ENCODE measurements at regions not wholly inside any gene's neighbourhood (a gene's known extent, or its start where the extent isn't known, plus 50 kb on each side); places are given as distances from the start of the nearest gene placed in this dataset.

GRCh38 chr7:156222611-156223010 lies 410.3 kb upstream of the SHH start:
- DNase-seq (ENCODE audit: insufficient read length) (no peak), FAIRE-seq (no peak)
- TF ChIP-seq POLR2AphosphoS5 (IDR thresholded peaks at IDR 0.05; ENCODE audit: low read depth, low read length) = no peak
- TF ChIP-seq TAF1 (IDR thresholded peaks at IDR 0.05; ENCODE audit: borderline replicate concordance, low read depth, low read length) = no peak
- TF ChIP-seq POLR2A (IDR thresholded peaks at IDR 0.05; ENCODE audit: low read depth, low read length) = no peak

GRCh38 chr7:156222151-156222550 lies 409.9 kb upstream of the SHH start:
- TF ChIP-seq TAF1 (IDR thresholded peaks at IDR 0.05; ENCODE audit: borderline replicate concordance, low read depth, low read length) = no peak
- no peak for TF ChIP-seq POLR2A (IDR thresholded peaks at IDR 0.05; ENCODE audit: low read depth, low read length)
- DNase-seq (ENCODE audit: insufficient read length) (no peak), FAIRE-seq (no peak)

GRCh38 chr7:156220701-156221100 lies 408.4 kb upstream of the SHH start:
- DNase-seq (ENCODE audit: insufficient read length) (no peak), FAIRE-seq (no peak)
- TF ChIP-seq TAF1 (IDR thresholded peaks at IDR 0.05; ENCODE audit: borderline replicate concordance, low read depth, low read length) (no peak), POLR2AphosphoS5 (IDR thresholded peaks at IDR 0.05; ENCODE audit: low read depth, low read length) (no peak), POLR2A (IDR thresholded peaks at IDR 0.05; ENCODE audit: low read depth, low read length) (no peak)

GRCh38 chr7:156220078-156220605 lies 407.9 kb upstream of the SHH start:
- TF ChIP-seq POLR2A (IDR thresholded peaks at IDR 0.05; ENCODE audit: low read depth, low read length) (no peak), POLR2AphosphoS5 (IDR thresholded peaks at IDR 0.05; ENCODE audit: low read depth, low read length) (no peak)
- DNase-seq (ENCODE audit: insufficient read length) (no peak), FAIRE-seq (no peak)

GRCh38 chr7:156219307-156220077 lies 407.2 kb upstream of the SHH start:
- TF ChIP-seq POLR2A (IDR thresholded peaks at IDR 0.05; ENCODE audit: low read depth, low read length) (no peak), TAF1 (IDR thresholded peaks at IDR 0.05; ENCODE audit: borderline replicate concordance, low read depth, low read length) (no peak), POLR2AphosphoS5 (IDR thresholded peaks at IDR 0.05; ENCODE audit: low read depth, low read length) (no peak)
- no peak for FAIRE-seq
- no peak for DNase-seq (ENCODE audit: insufficient read length)

- no peak for DNase-seq (ENCODE audit: insufficient read length)
- TF ChIP-seq TAF1 (IDR thresholded peaks at IDR 0.05; ENCODE audit: borderline replicate concordance, low read depth, low read length) (no peak), POLR2AphosphoS5 (IDR thresholded peaks at IDR 0.05; ENCODE audit: low read depth, low read length) (no peak)
- no peak for FAIRE-seq
Measured at GRCh38 chr7:156218544-156219306, 406.5 kb upstream of the SHH start.

- no peak for TF ChIP-seq TAF1 (IDR thresholded peaks at IDR 0.05; ENCODE audit: borderline replicate concordance, low read depth, low read length)
- DNase-seq (ENCODE audit: insufficient read length) (no peak), FAIRE-seq (no peak)
Measured at GRCh38 chr7:156217803-156218202, 405.5 kb upstream of the SHH start.

- TF ChIP-seq TAF1 (IDR thresholded peaks at IDR 0.05; ENCODE audit: borderline replicate concordance, low read depth, low read length) (no peak), POLR2AphosphoS5 (IDR thresholded peaks at IDR 0.05; ENCODE audit: low read depth, low read length) (no peak), POLR2A (IDR thresholded peaks at IDR 0.05; ENCODE audit: low read depth, low read length) (no peak)
- DNase-seq (ENCODE audit: insufficient read length) (no peak), FAIRE-seq (no peak)
Measured at GRCh38 chr7:156209087-156209486, 396.8 kb upstream of the SHH start.

- TF ChIP-seq POLR2AphosphoS5 (IDR thresholded peaks at IDR 0.05; ENCODE audit: low read depth, low read length) = no peak
- no peak for TF ChIP-seq TAF1 (IDR thresholded peaks at IDR 0.05; ENCODE audit: borderline replicate concordance, low read depth, low read length)
- no peak for TF ChIP-seq POLR2A (IDR thresholded peaks at IDR 0.05; ENCODE audit: low read depth, low read length)
Measured at GRCh38 chr7:156207306-156207705, 395.0 kb upstream of the SHH start.

GRCh38 chr7:156206174-156206573 lies 393.9 kb upstream of the SHH start:
- TF ChIP-seq POLR2A (IDR thresholded peaks at IDR 0.05; ENCODE audit: low read depth, low read length) = no peak
- no peak for TF ChIP-seq TAF1 (IDR thresholded peaks at IDR 0.05; ENCODE audit: borderline replicate concordance, low read depth, low read length)
- no peak for TF ChIP-seq POLR2AphosphoS5 (IDR thresholded peaks at IDR 0.05; ENCODE audit: low read depth, low read length)
- DNase-seq (ENCODE audit: insufficient read length) (no peak), FAIRE-seq (no peak)

More at GRCh38 chr7:156207306-156207705, 395.0 kb upstream of the SHH start:
- no peak for FAIRE-seq
- no peak for DNase-seq (ENCODE audit: insufficient read length)

- DNase-seq (ENCODE audit: insufficient read length) (no peak), FAIRE-seq (no peak)
- no peak for TF ChIP-seq POLR2A (IDR thresholded peaks at IDR 0.05; ENCODE audit: low read depth, low read length)
Measured at GRCh38 chr7:156204820-156205219, 392.6 kb upstream of the SHH start.

- FAIRE-seq = no peak
- no peak for DNase-seq (ENCODE audit: insufficient read length)
- TF ChIP-seq TAF1 (IDR thresholded peaks at IDR 0.05; ENCODE audit: borderline replicate concordance, low read depth, low read length) (no peak), POLR2AphosphoS5 (IDR thresholded peaks at IDR 0.05; ENCODE audit: low read depth, low read length) (no peak), POLR2A (IDR thresholded peaks at IDR 0.05; ENCODE audit: low read depth, low read length) (no peak)
Measured at GRCh38 chr7:156203923-156204322, 391.7 kb upstream of the SHH start.

All from GM12892 (cell line).